ENCODE measurements at regions not wholly inside any gene's neighbourhood (a gene's known extent, or its start where the extent isn't known, plus 50 kb on each side); places are given as distances from the start of the nearest gene placed in this dataset.
A peak's percentile ranks its signal among the peaks of the same experiment; 100 is the strongest.
"Not testable (repeated sequence)": the region's sequence is repeated elsewhere in the genome, so short reads cannot be mapped to it uniquely, and the experiment has no call there.

- Histone ChIP-seq H3K4me3 (ENCODE audit: low read length in 2 of 2) (no peak overlapping the region), H3K9me3 (ENCODE audit: control insufficient read depth in 1 of 2, low read length in 2 of 2) (no peaks in the 10 kb centered on the region), H3K4me1 (ENCODE audit: insufficient read depth, low read length) (no peaks in the 10 kb centered on the region), H3K27ac (ENCODE audit: low read depth, low read length) (no peak overlapping the region), H3K36me3 (ENCODE audit: insufficient read depth, low read length) (no peaks in the 10 kb centered on the region), H3K27me3 (ENCODE audit: insufficient read depth, low read length) (no peaks in the 10 kb centered on the region)
- ChIA-PET CTCF (ENCODE audit: partially characterized antibody) (no interaction called here), POLR2A (ENCODE audit: partially characterized antibody) (no interaction called here)
- Mint-ChIP-seq H3K9me3 (peaks cover 0 to 10% (median 2%) of the 10 kb centered on the region in 8 donors), H3K4me1 (peaks cover 0 to 2% (median 0%) of the 10 kb centered on the region in 4 donors), H3K36me3 (peaks cover 36 to 56% of the 10 kb centered on the region in 2 donors), H3K27ac (no peak overlapping the region), H3K4me3 (no peak overlapping the region), H3K27me3 (no peaks in the 10 kb centered on the region)
- DNase-seq, result no peak
- intact Hi-C loops (cut with micrococcal nuclease), result no loop called here
Measured at GRCh38 chr7:67343572-67343971, 346.9 kb downstream of the TYW1 start.

GRCh38 chr7:67344481-67345193, 348.0 kb downstream of the TYW1 start:
- Mint-ChIP-seq H3K27me3 (no peaks in the 10 kb centered on the region), H3K9me3 (peaks cover 0 to 10% (median 2%) of the 10 kb centered on the region in 8 donors), H3K36me3 (peaks cover 33 to 52% of the 10 kb centered on the region in 2 donors), H3K4me1 (peaks cover 0 to 2% (median 0%) of the 10 kb centered on the region in 4 donors), H3K27ac (no peak overlapping the region), H3K4me3 (no peak overlapping the region)
- no peak overlapping the region for H3K27ac ChIP-seq (ENCODE audit: low read depth, low read length)
- intact Hi-C loops (cut with micrococcal nuclease), result no loop called here
- H3K4me1 ChIP-seq (ENCODE audit: insufficient read depth, low read length), result no peaks in the 10 kb centered on the region
- CTCF ChIA-PET (ENCODE audit: partially characterized antibody), result no interaction called here
- POLR2A ChIA-PET (ENCODE audit: partially characterized antibody), result no interaction called here
- no peaks in the 10 kb centered on the region for H3K27me3 ChIP-seq (ENCODE audit: insufficient read depth, low read length)
- no peak overlapping the region for H3K4me3 ChIP-seq (ENCODE audit: low read length in 2 of 2)
- no peaks in the 10 kb centered on the region for H3K36me3 ChIP-seq (ENCODE audit: insufficient read depth, low read length)
- H3K9me3 ChIP-seq (ENCODE audit: control insufficient read depth in 1 of 2, low read length in 2 of 2), result no peaks in the 10 kb centered on the region
- DNase-seq, result no peak

- Histone ChIP-seq H3K27me3 (ENCODE audit: insufficient read depth, low read length) (no peaks in the 10 kb centered on the region), H3K27ac (ENCODE audit: low read depth, low read length) (no peak overlapping the region), H3K4me3 (ENCODE audit: low read length in 2 of 2) (no peak overlapping the region), H3K4me1 (ENCODE audit: insufficient read depth, low read length) (no peaks in the 10 kb centered on the region), H3K36me3 (ENCODE audit: insufficient read depth, low read length) (no peaks in the 10 kb centered on the region), H3K9me3 (ENCODE audit: control insufficient read depth in 1 of 2, low read length in 2 of 2) (no peaks in the 10 kb centered on the region)
- ChIA-PET POLR2A (ENCODE audit: partially characterized antibody) (no interaction called here), CTCF (ENCODE audit: partially characterized antibody) (interaction anchor here (0.9 kb wide), 1 partner anchor 9 kb away, joined by 3 read pairs; no protein-coding TSS in a partner anchor)
- intact Hi-C loops (cut with micrococcal nuclease), result no loop called here
- Mint-ChIP-seq H3K4me1 (peaks cover 0 to 2% (median 0%) of the 10 kb centered on the region in 4 donors), H3K9me3 (peaks cover 0 to 10% (median 2%) of the 10 kb centered on the region in 8 donors), H3K27me3 (no peaks in the 10 kb centered on the region), H3K4me3 (no peak overlapping the region), H3K36me3 (peaks cover 29 to 53% of the 10 kb centered on the region in 2 donors), H3K27ac (no peak overlapping the region)
- no peak for DNase-seq
Measured at GRCh38 chr7:67346126-67346525, 349.5 kb downstream of the TYW1 start.

- ChIA-PET CTCF (ENCODE audit: partially characterized antibody) (interaction anchor here (0.9 kb wide), 1 partner anchor 8 kb away, joined by 3 read pairs; no protein-coding TSS in a partner anchor), POLR2A (ENCODE audit: partially characterized antibody) (no interaction called here)
- Mint-ChIP-seq H3K9me3 (peaks cover 0 to 10% (median 2%) of the 10 kb centered on the region in 8 donors), H3K27me3 (no peaks in the 10 kb centered on the region), H3K36me3 (peaks cover 28 to 53% of the 10 kb centered on the region in 2 donors), H3K4me3 (no peak overlapping the region), H3K27ac (no peak overlapping the region), H3K4me1 (peaks cover 0 to 2% (median 0%) of the 10 kb centered on the region in 4 donors)
- Histone ChIP-seq H3K9me3 (ENCODE audit: control insufficient read depth in 1 of 2, low read length in 2 of 2) (no peaks in the 10 kb centered on the region), H3K4me1 (ENCODE audit: insufficient read depth, low read length) (no peaks in the 10 kb centered on the region), H3K36me3 (ENCODE audit: insufficient read depth, low read length) (no peaks in the 10 kb centered on the region), H3K27ac (ENCODE audit: low read depth, low read length) (no peak overlapping the region), H3K27me3 (ENCODE audit: insufficient read depth, low read length) (no peaks in the 10 kb centered on the region), H3K4me3 (ENCODE audit: low read length in 2 of 2) (no peak overlapping the region)
- intact Hi-C loops (cut with micrococcal nuclease), result no loop called here
- DNase-seq, result no peak
Measured at GRCh38 chr7:67346876-67347275, 350.2 kb downstream of the TYW1 start.

GRCh38 chr7:67348171-67348570, 351.5 kb downstream of the TYW1 start:
- H3K4me1 ChIP-seq (ENCODE audit: insufficient read depth, low read length), result no peaks in the 10 kb centered on the region
- H3K27ac ChIP-seq (ENCODE audit: low read depth, low read length), result no peak overlapping the region
- Mint-ChIP-seq H3K36me3 (peaks cover 24 to 48% of the 10 kb centered on the region in 2 donors), H3K27me3 (no peaks in the 10 kb centered on the region), H3K9me3 (peaks cover 0 to 10% (median 2%) of the 10 kb centered on the region in 8 donors), H3K4me3 (no peak overlapping the region), H3K4me1 (peaks cover 0 to 2% (median 0%) of the 10 kb centered on the region in 4 donors), H3K27ac (no peak overlapping the region)
- POLR2A ChIA-PET (ENCODE audit: partially characterized antibody), result no interaction called here
- no peaks in the 10 kb centered on the region for H3K9me3 ChIP-seq (ENCODE audit: control insufficient read depth in 1 of 2, low read length in 2 of 2)
- no peak for DNase-seq
- CTCF ChIA-PET (ENCODE audit: partially characterized antibody), result interaction anchor here (0.6 kb wide), 1 partner anchor 30 kb away, joined by 3 read pairs; no protein-coding TSS in a partner anchor
- H3K27me3 ChIP-seq (ENCODE audit: insufficient read depth, low read length), result no peaks in the 10 kb centered on the region
- intact Hi-C loops (cut with micrococcal nuclease), result no loop called here
- H3K4me3 ChIP-seq (ENCODE audit: low read length in 2 of 2), result no peak overlapping the region
- H3K36me3 ChIP-seq (ENCODE audit: insufficient read depth, low read length), result no peaks in the 10 kb centered on the region

- H3K27ac ChIP-seq (ENCODE audit: low read depth, low read length); CTCF ChIA-PET (ENCODE audit: partially characterized antibody); POLR2A ChIA-PET (ENCODE audit: partially characterized antibody); DNase-seq; H3K4me1 ChIP-seq (ENCODE audit: insufficient read depth, low read length); H3K4me1 Mint-ChIP-seq; H3K4me3 ChIP-seq (ENCODE audit: low read length in 2 of 2); intact Hi-C loops (cut with micrococcal nuclease); H3K27me3 ChIP-seq (ENCODE audit: insufficient read depth, low read length); H3K36me3 ChIP-seq (ENCODE audit: insufficient read depth, low read length); H3K4me3 Mint-ChIP-seq; H3K36me3 Mint-ChIP-seq; H3K27me3 Mint-ChIP-seq; H3K27ac Mint-ChIP-seq; H3K9me3 ChIP-seq (ENCODE audit: control insufficient read depth in 1 of 2, low read length in 2 of 2): not testable (repeated sequence)
- H3K9me3 Mint-ChIP-seq, result peaks cover 0 to 35% (median 24%) of the 10 kb centered on the region in 8 donors
Measured at GRCh38 chr7:67357653-67358052, 361.0 kb downstream of the TYW1 start.

- H3K4me1 Mint-ChIP-seq; H3K27ac Mint-ChIP-seq; H3K36me3 ChIP-seq (ENCODE audit: insufficient read depth, low read length); H3K36me3 Mint-ChIP-seq; POLR2A ChIA-PET (ENCODE audit: partially characterized antibody); CTCF ChIA-PET (ENCODE audit: partially characterized antibody); H3K4me1 ChIP-seq (ENCODE audit: insufficient read depth, low read length); H3K27me3 ChIP-seq (ENCODE audit: insufficient read depth, low read length); H3K27ac ChIP-seq (ENCODE audit: low read depth, low read length); H3K27me3 Mint-ChIP-seq; H3K4me3 ChIP-seq (ENCODE audit: low read length in 2 of 2); DNase-seq; H3K9me3 ChIP-seq (ENCODE audit: control insufficient read depth in 1 of 2, low read length in 2 of 2); intact Hi-C loops (cut with micrococcal nuclease): not testable (repeated sequence)
- Mint-ChIP-seq H3K9me3 (peaks cover 0 to 35% (median 24%) of the 10 kb centered on the region in 8 donors), H3K4me3 (peak overlapping the region in 1 of 8 donors; percentile 40)
Measured at GRCh38 chr7:67358316-67358715, 361.7 kb downstream of the TYW1 start.
